HG03064 (cell line): ENCODE measurements at regions not wholly inside any gene's neighbourhood (a gene's known extent, or its start where the extent isn't known, plus 50 kb on each side); places are given as distances from the start of the nearest gene placed in this dataset.
A peak's percentile ranks its signal among the peaks of the same experiment; 100 is the strongest.
"Not testable (repeated sequence)": the region's sequence is repeated elsewhere in the genome, so short reads cannot be mapped to it uniquely, and the experiment has no call there.

Source experiments
- ATAC-seq: cut with Tn5 transposase; IDR thresholded peaks from one replicate; pipeline ENCODE4 v1.9.1; 2021; ENCODE audit warnings: low read depth; ENCODE audit not compliant: unreplicated experiment

GRCh38 chr5:158524070-158524469 lies 575.6 kb downstream of the EBF1 start:
- no peak for ATAC-seq

GRCh38 chr5:158522776-158523175 lies 576.9 kb downstream of the EBF1 start:
- ATAC-seq: no peak

GRCh38 chr5:158521995-158522394 lies 577.7 kb downstream of the EBF1 start:
- no peak for ATAC-seq

GRCh38 chr5:158519433-158520021 lies 580.2 kb downstream of the EBF1 start:
- no peak for ATAC-seq

- no peak for ATAC-seq
These were observed 583.2 kb downstream of the EBF1 start for GRCh38 chr5:158516521-158516920.

- ATAC-seq: no peak
These were observed 584.7 kb downstream of the EBF1 start for GRCh38 chr5:158514986-158515359.

GRCh38 chr5:158514319-158514985 lies 585.3 kb downstream of the EBF1 start:
- ATAC-seq: no peak

- no peak for ATAC-seq
These were observed 586.0 kb downstream of the EBF1 start for GRCh38 chr5:158513490-158514318.

GRCh38 chr5:158511454-158511853 lies 588.3 kb downstream of the EBF1 start:
- peak; percentile 92 for ATAC-seq

- ATAC-seq: no peak
These were observed 589.2 kb downstream of the EBF1 start for GRCh38 chr5:158510479-158510878.

GRCh38 chr5:158506648-158507047 lies 593.1 kb downstream of the EBF1 start:
- ATAC-seq: no peak

- no peak for ATAC-seq
These were observed 597.0 kb downstream of the EBF1 start for GRCh38 chr5:158502686-158503085.

- ATAC-seq: no peak
These were observed 599.8 kb downstream of the EBF1 start for GRCh38 chr5:158499892-158500418.

- ATAC-seq: no peak
These were observed 600.4 kb downstream of the EBF1 start for GRCh38 chr5:158499075-158499891.

- no peak for ATAC-seq
These were observed 603.1 kb downstream of the EBF1 start for GRCh38 chr5:158496624-158497023.

- no peak for ATAC-seq
These were observed 605.2 kb downstream of the EBF1 start for GRCh38 chr5:158494541-158494940.

GRCh38 chr5:158494044-158494443 lies 605.7 kb downstream of the EBF1 start:
- not testable (repeated sequence) for ATAC-seq

GRCh38 chr5:158492841-158493242 lies 606.9 kb downstream of the EBF1 start:
- no peak for ATAC-seq

GRCh38 chr5:158492136-158492535 lies 607.6 kb downstream of the EBF1 start:
- no peak for ATAC-seq

- no peak for ATAC-seq
These were observed 612.1 kb downstream of the EBF1 start for GRCh38 chr5:158487664-158488063.

GRCh38 chr5:158487156-158487555 lies 612.6 kb downstream of the EBF1 start:
- no peak for ATAC-seq
